COLO829 (cell line): ENCODE measurements at regions not wholly inside any gene's neighbourhood (a gene's known extent, or its start where the extent isn't known, plus 50 kb on each side); places are given as distances from the start of the nearest gene placed in this dataset.

Experiments
- DNase-seq: peaks from one replicate; pipeline ENCODE4 v3.0.0; 2012; ENCODE audit warnings: low spot score

DNA sequence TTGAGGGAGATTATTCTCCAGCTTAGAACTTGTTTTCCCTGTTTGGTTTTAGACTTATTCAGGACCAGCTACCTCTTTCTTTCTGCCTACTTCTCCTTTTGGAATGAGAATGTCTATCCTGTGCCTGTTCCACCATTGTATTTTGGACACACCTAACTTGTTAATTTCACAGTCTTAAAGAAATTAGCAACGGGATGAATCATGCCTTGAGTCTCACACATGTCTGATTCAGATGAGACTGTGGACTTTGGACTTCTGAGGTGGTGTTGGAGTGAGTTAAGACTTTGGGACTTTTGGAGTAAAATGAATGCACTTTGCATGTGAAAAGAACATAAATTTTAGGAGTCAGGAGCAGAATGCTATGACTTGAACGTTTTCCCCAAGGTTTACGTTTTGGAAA lies 581.4 kb downstream of the CDH11 start:
- DNase-seq, result no peak

DNA sequence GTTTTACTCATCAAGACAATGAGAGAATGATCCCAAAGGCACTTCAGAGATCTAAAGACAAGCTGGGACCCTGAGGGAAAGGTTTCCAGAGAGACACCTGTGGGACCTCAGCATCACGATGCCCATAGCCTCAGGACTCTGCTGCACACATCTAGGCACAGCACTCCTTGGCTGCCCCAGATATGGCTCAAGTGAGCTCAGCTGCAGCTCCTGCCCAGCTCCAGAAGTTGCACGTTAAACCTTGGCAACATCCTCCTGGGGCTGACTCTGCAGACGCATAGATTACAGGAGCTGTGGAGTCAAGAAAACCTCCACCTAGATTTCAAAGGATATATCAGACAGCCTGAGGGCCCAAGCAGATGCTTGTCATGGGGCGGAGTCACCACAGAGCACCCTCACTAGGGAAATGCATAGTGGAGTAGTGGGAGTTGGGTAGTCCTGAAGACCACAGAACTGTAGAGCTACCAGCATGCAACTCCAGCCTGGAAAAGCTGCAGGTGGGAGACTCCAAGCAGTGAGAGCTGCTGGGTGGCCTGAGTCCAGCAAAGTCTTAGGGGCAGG lies 582.0 kb downstream of the CDH11 start:
- no peak for DNase-seq

DNA sequence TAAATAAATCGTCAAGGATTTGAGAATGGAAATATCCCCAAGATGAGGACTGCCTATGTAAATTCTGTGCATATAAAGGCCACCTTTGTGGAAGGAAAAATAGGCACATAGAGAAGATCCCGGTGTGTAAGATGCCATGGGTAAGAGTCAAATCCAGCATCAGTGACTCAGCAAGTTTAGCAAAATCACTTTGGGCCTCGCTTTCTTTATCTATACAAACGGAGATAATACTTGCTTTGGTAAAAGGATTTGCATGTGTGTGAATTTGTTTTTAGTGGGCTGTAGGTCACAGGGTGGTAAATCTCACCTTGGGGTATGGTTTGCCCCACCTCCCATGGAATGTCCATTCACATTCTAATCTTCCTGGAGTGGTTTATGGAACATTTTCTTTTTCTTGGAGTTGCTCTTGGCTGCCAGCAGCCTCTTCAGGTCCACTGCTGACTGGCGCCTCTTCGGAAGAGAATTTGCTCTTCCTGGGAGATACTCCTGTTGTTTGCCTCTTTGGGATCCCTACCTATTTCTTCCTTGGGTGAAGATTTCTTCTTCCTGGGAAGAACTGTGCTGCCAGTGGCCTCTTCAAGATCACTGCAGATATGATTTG lies 587.6 kb downstream of the CDH11 start:
- DNase-seq, result no peak

DNA sequence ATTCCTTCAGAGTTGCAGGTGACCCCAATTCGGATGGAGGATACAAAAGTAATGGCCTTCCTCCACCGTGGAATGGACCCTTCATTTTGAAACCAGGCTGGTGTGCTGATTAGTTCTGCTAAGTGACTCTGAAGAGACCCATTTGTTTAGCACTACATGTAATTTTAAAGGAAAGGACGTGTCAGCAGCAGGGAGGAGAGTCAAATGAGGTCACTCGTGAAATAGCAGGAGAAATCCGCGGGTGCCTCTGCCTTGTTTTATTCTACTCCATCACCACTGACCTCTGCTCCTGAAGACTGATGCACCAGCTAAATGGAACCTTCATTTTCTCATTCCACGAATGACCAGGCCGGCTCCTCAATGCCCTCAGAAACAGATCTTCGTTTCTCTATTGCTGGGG lies 589.2 kb downstream of the CDH11 start:
- DNase-seq, result no peak

DNA sequence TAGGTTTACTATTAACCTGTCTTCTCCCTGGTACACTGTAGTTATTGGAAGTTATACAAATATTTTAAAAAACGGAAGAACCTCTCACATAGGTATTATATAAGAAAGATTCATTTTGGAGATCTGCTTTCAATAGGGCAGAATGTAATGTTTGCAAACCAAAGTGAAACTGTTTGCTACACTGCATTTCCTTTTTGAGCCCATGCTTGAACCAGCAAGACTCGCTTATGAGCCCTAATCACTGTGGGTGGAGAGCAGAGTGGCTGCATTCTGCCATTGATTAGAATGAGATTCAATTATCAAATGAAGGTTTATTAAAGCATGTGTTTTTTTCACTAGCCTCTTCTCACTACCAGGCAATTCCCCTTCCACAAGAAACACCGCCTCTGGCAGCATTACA lies 589.7 kb downstream of the CDH11 start:
- DNase-seq, result no peak

DNA sequence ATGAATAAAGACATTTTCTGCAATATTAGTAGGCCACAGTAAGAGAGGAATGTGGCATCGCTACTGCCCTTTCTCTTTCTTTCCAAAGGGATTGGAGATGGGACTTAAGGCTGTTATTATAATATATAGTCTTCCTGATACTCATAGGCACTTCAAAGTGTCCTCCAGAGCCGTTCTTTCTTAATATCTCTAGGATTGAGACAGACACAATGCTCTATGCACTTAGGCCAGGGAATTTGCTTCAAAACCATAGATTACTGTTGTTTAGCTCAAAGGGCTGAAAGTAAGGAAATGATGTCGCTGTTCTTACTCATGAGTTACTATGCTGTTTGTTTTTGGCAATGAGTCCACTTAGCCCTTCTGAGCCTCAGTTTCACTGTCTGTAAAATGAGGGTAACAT lies 590.5 kb downstream of the CDH11 start:
- no peak for DNase-seq

DNA sequence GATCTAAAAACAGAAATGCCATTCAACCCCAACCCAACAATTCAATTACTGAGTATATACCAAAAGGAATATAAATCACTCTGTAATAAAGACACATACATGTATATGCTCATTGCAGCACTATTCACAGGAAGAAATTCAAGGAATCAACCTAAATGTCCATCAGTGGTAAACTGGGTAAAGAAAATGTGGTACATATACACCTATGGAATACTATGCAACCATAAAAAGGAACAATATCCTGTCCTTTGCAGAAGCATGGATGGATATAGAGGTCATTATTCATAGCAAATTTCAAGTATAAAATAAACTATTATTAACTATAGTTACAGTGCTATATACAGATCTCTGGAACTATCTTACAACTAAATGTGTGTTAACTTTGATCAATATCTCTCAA lies 599.3 kb downstream of the CDH11 start:
- DNase-seq, result no peak

DNA sequence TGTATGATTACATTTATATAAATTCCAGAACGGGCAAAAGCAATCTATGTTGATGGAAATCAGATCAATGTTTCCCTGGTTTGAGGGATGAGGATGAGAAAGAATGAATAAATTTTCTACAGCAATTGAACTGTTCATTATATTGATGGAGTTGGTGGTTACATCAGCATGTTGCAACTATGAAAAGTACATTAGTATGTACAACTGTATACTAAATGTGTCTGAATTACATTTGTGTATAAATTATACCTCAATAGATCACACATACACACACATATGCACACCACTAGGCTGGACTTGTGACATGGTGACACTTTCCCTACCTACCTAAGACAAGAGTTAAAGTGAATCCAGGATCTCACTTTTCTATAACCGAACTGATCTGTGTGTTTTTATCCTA lies 608.0 kb downstream of the CDH11 start:
- no peak for DNase-seq

DNA sequence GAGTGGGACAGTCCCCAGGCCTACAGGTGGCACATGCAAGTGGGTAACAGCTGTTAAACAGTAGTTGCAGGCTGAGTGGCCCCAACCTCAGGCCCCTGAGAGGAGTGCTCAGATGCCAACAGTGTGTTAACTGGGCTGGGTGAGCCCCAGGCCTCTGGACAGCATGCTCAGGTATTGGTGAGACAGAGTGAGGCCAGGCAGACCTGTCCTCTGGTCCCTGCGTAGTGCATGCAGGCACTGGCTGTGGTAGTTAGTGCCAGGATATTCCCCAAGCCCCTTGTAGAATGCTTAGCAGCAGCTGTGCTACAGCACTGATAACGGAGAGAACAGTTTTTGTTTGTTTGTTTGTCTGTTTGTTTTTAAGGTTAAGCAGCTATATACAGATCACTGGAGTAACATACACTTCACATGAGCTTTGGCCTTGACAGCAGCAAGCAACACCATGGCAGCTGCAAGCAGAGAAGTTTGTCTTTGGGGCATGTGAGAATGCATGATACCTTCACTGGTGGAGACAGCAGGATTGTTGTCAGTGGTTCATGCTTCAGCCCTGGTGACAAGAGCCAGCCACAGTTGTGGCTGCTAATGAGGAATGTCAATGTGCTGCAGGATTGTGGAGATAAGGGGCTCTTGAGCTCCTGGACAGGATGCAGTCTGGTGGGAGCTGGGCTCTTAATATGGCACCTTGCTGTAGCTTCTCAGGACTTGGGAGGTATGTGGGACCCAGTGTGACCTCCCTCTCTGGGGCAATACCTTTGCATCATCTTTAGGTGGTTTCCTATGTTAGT lies 614.4 kb downstream of the CDH11 start:
- no peak for DNase-seq

DNA sequence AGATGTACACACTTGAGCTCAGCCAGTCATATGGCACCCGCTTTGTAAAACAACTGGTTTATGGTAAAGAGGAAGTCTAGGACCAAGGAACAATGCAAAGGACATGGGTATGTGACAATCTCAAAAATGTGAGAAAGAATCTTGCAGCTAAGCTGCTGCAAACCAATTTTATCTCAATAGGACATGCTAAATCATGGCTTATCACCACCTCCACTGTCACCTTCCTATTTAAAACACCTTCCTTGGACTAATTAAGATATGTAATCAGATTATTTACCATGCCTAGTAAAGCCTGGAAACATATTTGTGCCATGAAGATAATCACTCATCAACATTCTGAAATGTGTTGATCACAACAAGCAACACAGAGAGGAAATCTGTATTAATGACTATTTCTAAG lies 622.7 kb downstream of the CDH11 start:
- DNase-seq, result no peak

DNA sequence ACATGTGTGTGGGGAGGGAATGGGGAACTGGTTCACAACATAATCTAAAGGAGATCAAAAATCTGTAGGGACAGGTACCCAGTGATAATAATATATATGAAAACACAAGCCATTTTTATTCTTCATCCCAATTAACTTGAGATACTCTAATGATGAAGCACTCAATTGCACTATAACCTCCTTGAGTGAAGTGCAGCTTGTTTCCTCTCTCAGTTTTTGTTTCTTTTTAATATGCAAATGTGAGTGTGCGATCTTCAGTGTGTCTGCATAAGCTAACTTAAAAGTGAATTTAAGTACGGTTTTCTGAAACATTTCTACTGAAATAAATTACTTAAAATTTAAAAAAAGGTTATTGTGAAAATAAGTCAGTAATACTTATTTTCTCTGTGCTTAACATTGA lies 623.5 kb downstream of the CDH11 start:
- DNase-seq, result no peak

DNA sequence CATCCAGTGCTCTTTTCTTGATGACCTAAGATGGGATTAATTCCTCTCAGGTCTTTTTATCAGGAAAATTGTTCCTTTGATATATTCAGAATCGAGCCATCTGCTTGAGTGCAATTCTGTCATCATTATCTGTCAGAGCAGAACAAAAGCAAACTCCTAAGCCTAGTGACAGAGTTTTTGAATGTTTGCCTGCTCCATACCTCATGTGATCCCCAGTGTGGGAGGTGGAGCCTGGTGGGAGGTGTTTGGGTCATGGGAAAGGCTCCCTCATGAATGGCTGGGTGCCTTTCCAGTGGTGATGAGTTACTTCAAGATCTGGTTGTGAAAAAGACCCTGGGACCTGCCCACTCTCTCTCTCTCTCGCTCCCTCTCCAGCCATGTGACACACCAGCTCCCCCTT lies 628.2 kb downstream of the CDH11 start:
- no peak for DNase-seq

DNA sequence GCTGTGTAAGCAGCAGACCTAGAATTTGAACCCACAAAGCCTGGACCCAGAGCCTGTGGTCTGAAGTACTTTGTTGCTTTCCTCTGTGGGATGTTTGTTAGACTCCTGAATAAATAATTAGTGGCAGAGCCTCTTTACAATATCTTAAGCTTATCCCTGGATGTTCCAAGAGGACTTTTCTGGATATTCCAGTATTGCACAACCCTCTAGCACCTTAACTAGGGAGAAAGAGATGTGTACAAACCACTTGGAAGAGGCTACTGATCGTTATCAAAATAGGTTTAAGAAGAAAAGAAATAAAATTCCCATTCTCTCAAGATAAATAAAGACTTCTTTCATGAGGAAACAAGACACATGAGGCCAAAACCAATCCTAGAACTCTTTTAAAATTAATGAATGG lies 632.4 kb downstream of the CDH11 start:
- DNase-seq, result peak; percentile 2

DNA sequence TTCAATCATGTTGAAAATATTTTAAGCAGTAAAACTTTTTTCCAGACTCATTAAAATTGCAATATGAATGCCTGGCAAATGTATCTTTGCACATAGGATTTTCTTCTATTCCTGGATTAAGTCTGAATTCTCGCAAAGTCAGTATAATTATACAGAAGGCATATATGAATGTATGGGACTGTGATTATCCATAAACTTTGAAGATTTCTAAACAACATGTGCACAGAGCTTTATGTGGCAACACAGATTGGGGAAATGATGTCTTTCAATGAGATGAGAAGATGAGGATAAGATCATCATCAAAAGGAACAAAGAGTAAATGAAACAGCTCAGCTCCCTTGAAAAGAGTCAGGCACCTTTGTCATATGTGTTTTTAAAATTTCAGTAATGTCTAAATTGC lies 635.3 kb downstream of the CDH11 start:
- DNase-seq, result no peak

DNA sequence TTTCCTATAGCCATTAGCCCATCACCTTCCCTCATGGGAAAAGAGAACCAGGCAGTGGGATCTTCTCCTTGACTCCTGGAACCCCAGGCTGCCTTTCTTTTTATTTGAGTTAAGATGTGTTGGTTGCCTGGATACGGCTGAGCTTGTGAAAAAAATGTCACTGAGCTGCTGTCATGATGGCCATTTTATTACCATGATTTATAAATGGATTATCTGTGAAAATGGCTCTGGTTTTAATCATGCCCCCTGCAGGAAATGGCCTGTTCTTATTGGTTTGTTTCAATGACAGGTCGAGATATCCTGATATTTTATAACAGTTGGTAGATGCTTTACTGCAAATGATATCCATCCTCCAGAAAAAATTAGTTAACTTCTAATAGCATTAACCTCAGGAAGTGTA lies 640.4 kb downstream of the CDH11 start:
- no peak for DNase-seq

DNA sequence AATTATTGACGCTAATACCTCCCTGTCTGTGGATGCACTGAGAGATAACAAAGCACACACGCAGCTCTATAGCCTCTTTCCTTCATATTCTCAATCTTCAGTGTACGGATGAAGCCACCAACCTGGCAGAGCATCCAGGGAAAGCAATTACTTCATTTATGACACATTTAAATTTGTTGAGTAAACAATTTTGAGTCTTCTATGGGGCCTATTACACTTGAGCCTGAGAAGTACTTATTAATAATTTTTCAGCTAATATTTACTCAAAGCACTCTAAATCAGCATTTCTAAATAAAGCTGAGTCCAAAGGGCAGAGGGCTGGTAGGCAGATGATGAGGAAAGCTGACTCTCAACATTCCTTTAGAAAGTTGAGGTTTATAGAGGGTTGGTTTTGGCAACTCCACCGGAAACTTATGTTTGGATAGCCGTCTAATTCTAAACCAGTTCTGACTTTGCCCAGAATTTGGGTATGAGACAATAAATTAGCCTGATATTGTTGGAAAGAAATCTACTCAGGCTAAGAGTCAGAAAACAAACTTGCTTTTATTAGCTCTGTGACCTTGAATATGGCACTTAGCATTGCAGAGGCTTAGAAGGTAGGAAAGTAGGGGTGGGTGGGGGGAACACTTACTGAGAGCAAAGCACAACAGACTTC lies 643.5 kb downstream of the CDH11 start:
- DNase-seq, result no peak

DNA sequence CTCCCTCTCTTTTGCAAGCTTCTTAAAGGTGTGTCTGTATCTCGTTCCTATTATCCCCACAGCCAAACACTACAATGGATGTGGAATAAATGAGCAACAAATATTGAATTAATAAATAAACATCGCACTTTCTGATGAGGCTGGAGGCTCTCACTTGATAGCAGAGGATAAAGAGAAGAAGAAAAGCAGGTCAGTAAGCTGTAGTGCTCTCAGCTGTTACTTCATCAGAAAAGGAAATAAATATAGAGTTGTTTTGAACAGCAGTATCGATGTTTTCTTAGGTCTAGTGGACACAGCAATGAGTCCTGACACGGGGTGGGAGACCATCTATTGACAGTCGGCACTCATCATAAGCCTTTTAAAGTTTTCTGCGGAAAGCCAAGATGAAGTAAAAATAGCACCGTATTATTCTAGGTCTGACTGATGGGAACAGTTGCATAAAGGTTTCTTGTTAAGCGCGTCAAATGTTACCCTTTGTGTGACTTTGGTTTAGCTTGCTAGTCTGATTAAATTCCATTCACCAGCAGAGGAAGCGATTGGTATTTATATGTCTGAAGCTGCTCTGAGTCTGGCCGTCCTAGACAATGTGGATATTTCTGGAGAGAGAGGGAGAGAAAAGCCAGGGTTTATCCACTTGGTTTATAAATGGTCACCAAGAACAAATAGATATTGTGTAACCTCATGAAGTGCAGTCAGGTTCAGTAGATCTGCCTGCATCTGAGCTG lies 646.1 kb downstream of the CDH11 start:
- peak; percentile 3 for DNase-seq

DNA sequence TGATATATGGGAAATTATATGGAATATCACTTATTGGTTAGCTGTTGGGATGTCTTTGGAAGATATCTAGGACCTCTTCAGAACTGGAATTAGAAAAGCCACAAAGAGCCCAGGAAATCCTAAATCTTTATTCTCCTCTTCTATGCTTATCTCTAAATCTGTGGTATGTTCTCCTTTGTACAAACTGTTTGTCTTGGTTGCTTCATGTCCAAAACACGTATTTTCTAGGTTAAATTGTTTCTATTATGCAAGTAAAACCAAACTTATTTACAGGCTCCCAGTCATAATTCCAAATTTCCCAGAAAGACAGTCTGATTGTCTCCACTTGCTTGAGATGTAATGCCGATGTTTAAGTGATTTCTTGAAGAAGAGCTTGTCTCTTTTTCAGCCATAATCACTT lies 650.9 kb downstream of the CDH11 start:
- DNase-seq, result no peak

DNA sequence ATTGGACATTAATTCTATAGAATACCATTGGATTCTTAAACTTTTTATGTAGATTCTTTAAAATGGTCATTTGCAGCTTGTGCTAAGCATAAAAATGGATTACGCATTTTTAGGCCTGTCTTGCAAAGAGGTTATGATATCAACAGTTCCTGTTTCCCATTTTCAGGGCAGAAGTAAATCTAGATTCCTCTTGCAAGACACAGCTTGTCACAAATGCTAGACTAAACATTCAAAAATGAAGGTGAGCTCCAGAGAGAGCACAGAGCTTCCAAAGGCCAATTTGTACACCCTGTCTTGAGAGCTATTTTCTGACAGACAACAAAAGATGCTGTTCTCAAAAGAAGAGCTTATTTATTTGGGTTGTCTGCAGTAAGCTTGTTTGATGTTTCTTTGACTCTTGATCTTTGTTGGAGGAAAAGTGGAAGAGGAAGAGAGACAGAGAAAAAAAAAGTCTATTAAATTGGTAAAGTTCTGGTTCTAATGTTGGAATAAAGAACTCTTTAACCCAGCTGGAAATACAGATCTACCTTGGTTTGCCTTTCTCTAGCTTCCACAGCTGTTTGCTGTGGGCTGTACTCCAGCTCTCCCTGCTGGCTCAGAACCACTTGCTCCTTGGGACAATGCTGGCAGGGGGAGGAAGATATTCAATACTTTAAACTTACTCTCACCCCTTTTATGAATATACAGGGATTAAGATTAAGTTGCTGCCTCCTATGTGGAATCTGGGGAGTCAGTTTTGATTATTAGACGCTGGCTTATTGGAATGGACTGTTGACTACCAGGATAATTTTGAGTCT lies 651.8 kb downstream of the CDH11 start:
- DNase-seq, result no peak

DNA sequence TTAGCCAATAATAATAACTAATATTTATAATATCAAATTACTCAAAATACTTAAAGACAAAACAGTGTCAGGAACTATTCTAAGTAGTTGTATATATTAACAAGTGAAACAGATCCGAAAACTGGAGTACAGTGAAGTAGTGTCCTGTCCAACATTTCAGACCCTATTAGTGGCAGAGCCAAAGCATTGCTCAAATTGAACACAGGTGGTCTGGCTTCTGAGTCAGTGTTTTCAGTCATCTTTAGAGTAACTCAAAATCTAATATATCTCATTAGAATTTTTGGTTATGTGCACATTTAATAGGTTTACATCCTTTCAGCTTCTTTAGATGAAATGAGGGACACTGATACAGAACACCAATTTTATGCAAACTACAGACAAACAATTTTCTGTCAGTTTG lies 652.5 kb downstream of the CDH11 start:
- DNase-seq, result no peak

DNA sequence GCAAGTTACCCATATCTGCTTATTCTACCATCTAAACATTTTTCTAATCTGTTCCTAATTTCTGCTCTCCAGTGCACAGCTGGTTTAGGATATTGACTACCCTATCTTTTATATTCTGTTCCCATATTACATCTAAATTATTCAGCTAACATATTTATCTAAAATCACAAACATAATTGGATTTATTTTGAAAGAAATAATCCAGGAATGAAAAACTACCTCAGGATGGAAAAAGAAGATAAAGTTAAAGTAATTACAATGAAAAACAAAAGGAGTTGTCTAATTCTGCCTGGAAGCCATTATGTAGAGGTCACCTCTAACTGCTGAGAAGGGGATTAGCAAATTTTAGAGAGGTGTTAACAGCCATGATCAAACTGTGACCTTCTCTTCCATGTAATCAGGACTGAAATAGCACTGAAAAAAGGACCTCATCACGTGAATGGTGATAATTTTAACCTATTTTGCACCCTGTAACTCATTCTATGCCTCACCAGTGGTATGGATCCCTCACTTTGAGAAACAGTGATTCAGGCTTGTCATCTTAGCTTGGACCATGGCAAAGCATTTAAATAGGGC lies 653.3 kb downstream of the CDH11 start:
- DNase-seq, result no peak
